Loucy (cell line): ENCODE measurements at regions not wholly inside any gene's neighbourhood (a gene's known extent, or its start where the extent isn't known, plus 50 kb on each side); places are given as distances from the start of the nearest gene placed in this dataset.
A peak's percentile ranks its signal among the peaks of the same experiment; 100 is the strongest.

Experiments used
- H2AFZ ChIP-seq: fragments of 200-600 bp; sonication (generic); 2 replicates; pipeline ENCODE4 v1.6.0; 2016; ENCODE audit warnings: antibody characterized with exemption, mild to moderate bottlenecking, low read length, moderate library complexity
- H3F3A ChIP-seq: fragments of 200-600 bp; 2 replicates; pipeline ENCODE4 v1.6.0; 2016; ENCODE audit warnings: antibody characterized with exemption, low read depth, mild to moderate bottlenecking
- H3K27me3 ChIP-seq: fragments of 200-600 bp; sonication (generic); 2 replicates; pipeline ENCODE4 v1.6.1; 2014; ENCODE audit warnings: low read length, mild to moderate bottlenecking; ENCODE audit not compliant: insufficient read depth, poor library complexity, severe bottlenecking
- H3K36me3 ChIP-seq: fragments of 200-600 bp; sonication (generic); 2 replicates; pipeline ENCODE4 v1.6.1; 2016; ENCODE audit warnings: low read length; ENCODE audit not compliant: insufficient read depth
- H3K4me1 ChIP-seq: fragments of 200-600 bp; sonication (generic); 2 replicates; pipeline ENCODE4 v1.5.1; 2014; ENCODE audit warnings: low read length, mild to moderate bottlenecking; ENCODE audit not compliant: insufficient read depth, poor library complexity, severe bottlenecking
- H3K4me2 ChIP-seq: fragments of 200-600 bp; sonication (generic); 2 replicates; pipeline ENCODE4 v1.6.0; 2014; ENCODE audit warnings: antibody characterized with exemption, low read length, low read depth, mild to moderate bottlenecking; ENCODE audit not compliant: poor library complexity, severe bottlenecking
- H3K4me3 ChIP-seq: fragments of 200-600 bp; sonication (generic); 2 replicates; pipeline ENCODE4 v1.5.1; 2014; ENCODE audit warnings: low read length, mild to moderate bottlenecking, mixed read lengths; ENCODE audit not compliant: poor library complexity, severe bottlenecking
- H3K79me2 ChIP-seq: fragments of 200-600 bp; sonication (generic); 2 replicates; pipeline ENCODE4 v1.6.1; 2014; ENCODE audit warnings: low read length; ENCODE audit not compliant: insufficient read depth
- H3K9ac ChIP-seq: fragments of 200-600 bp; sonication (generic); 2 replicates; pipeline ENCODE4 v1.6.0; 2014; ENCODE audit warnings: mild to moderate bottlenecking, low read depth, low read length, moderate library complexity; ENCODE audit not compliant: poor library complexity, severe bottlenecking
- H3K9me2 ChIP-seq: fragments of 200-600 bp; sonication (generic); replicated peaks from 2 replicates; pipeline ENCODE4 v1.6.1; 2016; ENCODE audit warnings: low read depth, low read length, mixed read lengths
- H3K9me3 ChIP-seq: fragments of 200-600 bp; sonication (generic); 2 replicates; pipeline ENCODE4 v1.6.1; 2014; ENCODE audit warnings: mild to moderate bottlenecking, antibody characterized with exemption, low read length, low read depth; ENCODE audit not compliant: insufficient read depth
- H4K20me1 ChIP-seq: fragments of 200-600 bp; sonication (generic); 2 replicates; pipeline ENCODE4 v1.6.0; 2014; ENCODE audit warnings: antibody characterized with exemption, low read length, mild to moderate bottlenecking; ENCODE audit not compliant: insufficient read depth, poor library complexity, severe bottlenecking
- CTCF ChIP-seq: fragments of 200-600 bp; sonication (generic); conservative IDR thresholded peaks from 2 replicates; pipeline ENCODE4 v1.5.1; 2014; ENCODE audit warnings: mild to moderate bottlenecking, antibody characterized with exemption, low read length
- EZH2phosphoT487 ChIP-seq: fragments of 200-600 bp; IDR thresholded peaks from 2 replicates; pipeline ENCODE4 v1.6.1; 2018; ENCODE audit warnings: antibody characterized with exemption, mild to moderate bottlenecking, moderate library complexity, borderline replicate concordance

- Histone ChIP-seq H3K4me2 (no peak overlapping the region), H3K4me1 (no peaks in the 10 kb centered on the region), H3K36me3 (no peaks in the 10 kb centered on the region), H3K27me3 (no peaks in the 10 kb centered on the region), H3K9ac (no peak overlapping the region), H4K20me1 (no peaks in the 10 kb centered on the region), H3K9me3 (no peaks in the 10 kb centered on the region), H3K4me3 (no peak overlapping the region), H2AFZ (no peak overlapping the region), H3K79me2 (no peaks in the 10 kb centered on the region), H3F3A (no peaks in the 10 kb centered on the region), H3K9me2 (no peaks in the 10 kb centered on the region)
- TF ChIP-seq EZH2phosphoT487 (no peak), CTCF (no peak)
These were observed 225.2 kb downstream of the NEDD1 start for GRCh38 chr12:97132270-97132669.

- no peaks in the 10 kb centered on the region for H3K36me3 ChIP-seq
- H2AFZ ChIP-seq = no peak overlapping the region
- no peaks in the 10 kb centered on the region for H3K9me2 ChIP-seq
- no peak overlapping the region for H3K9ac ChIP-seq
- TF ChIP-seq CTCF (peak; percentile 26; the same call in 1 of the 2 replicates), EZH2phosphoT487 (no peak)
- H3K79me2 ChIP-seq = no peaks in the 10 kb centered on the region
- H3F3A ChIP-seq = no peaks in the 10 kb centered on the region
- no peak overlapping the region for H3K4me3 ChIP-seq
- no peaks in the 10 kb centered on the region for H3K9me3 ChIP-seq
- H3K4me1 ChIP-seq = no peaks in the 10 kb centered on the region
- no peak overlapping the region for H3K4me2 ChIP-seq
- H3K27me3 ChIP-seq = no peaks in the 10 kb centered on the region
- no peaks in the 10 kb centered on the region for H4K20me1 ChIP-seq
These were observed 227.4 kb downstream of the NEDD1 start for GRCh38 chr12:97134495-97134894.

- H3K9me3 ChIP-seq = no peaks in the 10 kb centered on the region
- H3K9ac ChIP-seq = no peak overlapping the region
- H3K36me3 ChIP-seq = no peaks in the 10 kb centered on the region
- no peaks in the 10 kb centered on the region for H3K9me2 ChIP-seq
- no peak overlapping the region for H2AFZ ChIP-seq
- no peaks in the 10 kb centered on the region for H3K79me2 ChIP-seq
- no peak overlapping the region for H3K4me3 ChIP-seq
- H3F3A ChIP-seq = no peaks in the 10 kb centered on the region
- H3K27me3 ChIP-seq = no peaks in the 10 kb centered on the region
- no peak for TF ChIP-seq EZH2phosphoT487
- no peak for TF ChIP-seq CTCF
- H4K20me1 ChIP-seq = no peaks in the 10 kb centered on the region
- no peaks in the 10 kb centered on the region for H3K4me1 ChIP-seq
- no peak overlapping the region for H3K4me2 ChIP-seq
These were observed 233.3 kb downstream of the NEDD1 start for GRCh38 chr12:97140355-97140754.
